Loucy (cell line): ENCODE measurements at regions not wholly inside any gene's neighbourhood (a gene's known extent, or its start where the extent isn't known, plus 50 kb on each side); places are given as distances from the start of the nearest gene placed in this dataset.

Source experiments
- H2AFZ ChIP-seq: fragments of 200-600 bp; sonication (generic); 2 replicates; pipeline ENCODE4 v1.6.0; 2016; ENCODE audit warnings: antibody characterized with exemption, mild to moderate bottlenecking, low read length, moderate library complexity
- H3F3A ChIP-seq: fragments of 200-600 bp; 2 replicates; pipeline ENCODE4 v1.6.0; 2016; ENCODE audit warnings: antibody characterized with exemption, low read depth, mild to moderate bottlenecking
- H3K27me3 ChIP-seq: fragments of 200-600 bp; sonication (generic); 2 replicates; pipeline ENCODE4 v1.6.1; 2014; ENCODE audit warnings: low read length, mild to moderate bottlenecking; ENCODE audit not compliant: insufficient read depth, poor library complexity, severe bottlenecking
- H3K36me3 ChIP-seq: fragments of 200-600 bp; sonication (generic); 2 replicates; pipeline ENCODE4 v1.6.1; 2016; ENCODE audit warnings: low read length; ENCODE audit not compliant: insufficient read depth
- H3K4me1 ChIP-seq: fragments of 200-600 bp; sonication (generic); 2 replicates; pipeline ENCODE4 v1.5.1; 2014; ENCODE audit warnings: low read length, mild to moderate bottlenecking; ENCODE audit not compliant: insufficient read depth, poor library complexity, severe bottlenecking
- H3K4me2 ChIP-seq: fragments of 200-600 bp; sonication (generic); 2 replicates; pipeline ENCODE4 v1.6.0; 2014; ENCODE audit warnings: antibody characterized with exemption, low read length, low read depth, mild to moderate bottlenecking; ENCODE audit not compliant: poor library complexity, severe bottlenecking
- H3K4me3 ChIP-seq: fragments of 200-600 bp; sonication (generic); 2 replicates; pipeline ENCODE4 v1.5.1; 2014; ENCODE audit warnings: low read length, mild to moderate bottlenecking, mixed read lengths; ENCODE audit not compliant: poor library complexity, severe bottlenecking
- H3K79me2 ChIP-seq: fragments of 200-600 bp; sonication (generic); 2 replicates; pipeline ENCODE4 v1.6.1; 2014; ENCODE audit warnings: low read length; ENCODE audit not compliant: insufficient read depth
- H3K9ac ChIP-seq: fragments of 200-600 bp; sonication (generic); 2 replicates; pipeline ENCODE4 v1.6.0; 2014; ENCODE audit warnings: mild to moderate bottlenecking, low read depth, low read length, moderate library complexity; ENCODE audit not compliant: poor library complexity, severe bottlenecking
- H3K9me2 ChIP-seq: fragments of 200-600 bp; sonication (generic); replicated peaks from 2 replicates; pipeline ENCODE4 v1.6.1; 2016; ENCODE audit warnings: low read depth, low read length, mixed read lengths
- H3K9me3 ChIP-seq: fragments of 200-600 bp; sonication (generic); 2 replicates; pipeline ENCODE4 v1.6.1; 2014; ENCODE audit warnings: mild to moderate bottlenecking, antibody characterized with exemption, low read length, low read depth; ENCODE audit not compliant: insufficient read depth
- H4K20me1 ChIP-seq: fragments of 200-600 bp; sonication (generic); 2 replicates; pipeline ENCODE4 v1.6.0; 2014; ENCODE audit warnings: antibody characterized with exemption, low read length, mild to moderate bottlenecking; ENCODE audit not compliant: insufficient read depth, poor library complexity, severe bottlenecking
- EZH2phosphoT487 ChIP-seq: fragments of 200-600 bp; IDR thresholded peaks from 2 replicates; pipeline ENCODE4 v1.6.1; 2018; ENCODE audit warnings: antibody characterized with exemption, mild to moderate bottlenecking, moderate library complexity, borderline replicate concordance
- TF ChIP-seq, protein P1 (sequence below): fragments of 200-600 bp; sonication (generic); conservative IDR thresholded peaks from 2 replicates; pipeline ENCODE4 v1.5.1; 2014; ENCODE audit warnings: mild to moderate bottlenecking, antibody characterized with exemption, low read length

DNA sequence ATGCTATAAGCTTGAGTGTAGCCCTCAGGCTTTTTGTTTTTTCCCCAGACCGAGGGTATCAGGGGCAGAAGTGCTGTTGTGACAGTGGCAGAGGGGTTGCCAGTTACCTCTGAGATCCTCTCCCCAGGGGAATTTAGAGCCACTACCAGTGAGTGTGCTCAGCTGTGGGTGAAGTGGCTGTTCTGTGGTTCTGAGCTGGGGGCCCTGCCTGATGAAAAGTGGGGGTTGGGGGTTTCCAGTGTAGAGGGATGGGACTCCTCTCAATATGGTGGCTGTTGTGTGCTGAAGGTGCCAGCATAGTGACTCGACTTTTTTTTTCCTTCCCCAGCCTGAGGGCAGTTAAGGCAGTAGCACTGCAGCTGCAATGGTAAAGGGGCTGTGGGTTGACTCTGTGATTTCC is 506.7 kb downstream of the TMEM232 start:
- H4K20me1 ChIP-seq = no peaks in the 10 kb centered on the region
- H3K4me2 ChIP-seq = no peak overlapping the region
- H3K36me3 ChIP-seq = no peaks in the 10 kb centered on the region
- H3K27me3 ChIP-seq = no peaks in the 10 kb centered on the region
- H3K9ac ChIP-seq = no peak overlapping the region
- H3K9me2 ChIP-seq = no peaks in the 10 kb centered on the region
- TF ChIP-seq, protein P1, sequence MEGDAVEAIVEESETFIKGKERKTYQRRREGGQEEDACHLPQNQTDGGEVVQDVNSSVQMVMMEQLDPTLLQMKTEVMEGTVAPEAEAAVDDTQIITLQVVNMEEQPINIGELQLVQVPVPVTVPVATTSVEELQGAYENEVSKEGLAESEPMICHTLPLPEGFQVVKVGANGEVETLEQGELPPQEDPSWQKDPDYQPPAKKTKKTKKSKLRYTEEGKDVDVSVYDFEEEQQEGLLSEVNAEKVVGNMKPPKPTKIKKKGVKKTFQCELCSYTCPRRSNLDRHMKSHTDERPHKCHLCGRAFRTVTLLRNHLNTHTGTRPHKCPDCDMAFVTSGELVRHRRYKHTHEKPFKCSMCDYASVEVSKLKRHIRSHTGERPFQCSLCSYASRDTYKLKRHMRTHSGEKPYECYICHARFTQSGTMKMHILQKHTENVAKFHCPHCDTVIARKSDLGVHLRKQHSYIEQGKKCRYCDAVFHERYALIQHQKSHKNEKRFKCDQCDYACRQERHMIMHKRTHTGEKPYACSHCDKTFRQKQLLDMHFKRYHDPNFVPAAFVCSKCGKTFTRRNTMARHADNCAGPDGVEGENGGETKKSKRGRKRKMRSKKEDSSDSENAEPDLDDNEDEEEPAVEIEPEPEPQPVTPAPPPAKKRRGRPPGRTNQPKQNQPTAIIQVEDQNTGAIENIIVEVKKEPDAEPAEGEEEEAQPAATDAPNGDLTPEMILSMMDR = no peak
- no peak for TF ChIP-seq EZH2phosphoT487
- H3F3A ChIP-seq = no peaks in the 10 kb centered on the region
- H2AFZ ChIP-seq = no peak overlapping the region
- H3K9me3 ChIP-seq = no peaks in the 10 kb centered on the region
- H3K79me2 ChIP-seq = no peaks in the 10 kb centered on the region
- H3K4me1 ChIP-seq = peaks cover 3% of the 10 kb centered on the region
- no peak overlapping the region for H3K4me3 ChIP-seq

- Histone ChIP-seq H3K9ac (no peak overlapping the region), H3K4me2 (no peak overlapping the region), H3K9me3 (no peaks in the 10 kb centered on the region), H2AFZ (no peak overlapping the region), H3K79me2 (no peaks in the 10 kb centered on the region), H3K9me2 (no peaks in the 10 kb centered on the region), H3K4me3 (no peak overlapping the region), H3F3A (no peaks in the 10 kb centered on the region), H3K27me3 (no peaks in the 10 kb centered on the region), H4K20me1 (no peaks in the 10 kb centered on the region), H3K36me3 (no peaks in the 10 kb centered on the region), H3K4me1 (peaks cover 3% of the 10 kb centered on the region)
- TF ChIP-seq, protein P1 = no peak
- no peak for TF ChIP-seq EZH2phosphoT487
Measured at GRCh38 chr5:110221036-110221435, 505.4 kb downstream of the TMEM232 start.

GRCh38 chr5:110224050-110224449 is 502.4 kb downstream of the TMEM232 start:
- no peak overlapping the region for H2AFZ ChIP-seq
- H3K79me2 ChIP-seq = no peaks in the 10 kb centered on the region
- H3K4me2 ChIP-seq = no peak overlapping the region
- H3K27me3 ChIP-seq = no peaks in the 10 kb centered on the region
- H3K9ac ChIP-seq = no peak overlapping the region
- H3K36me3 ChIP-seq = no peaks in the 10 kb centered on the region
- H3K9me2 ChIP-seq = no peaks in the 10 kb centered on the region
- TF ChIP-seq, protein P1 = no peak
- no peak for TF ChIP-seq EZH2phosphoT487
- H3K9me3 ChIP-seq = no peaks in the 10 kb centered on the region
- H3K4me3 ChIP-seq = no peak overlapping the region
- H3F3A ChIP-seq = no peaks in the 10 kb centered on the region
- peaks cover 3% of the 10 kb centered on the region for H3K4me1 ChIP-seq
- no peaks in the 10 kb centered on the region for H4K20me1 ChIP-seq
